OCI-LY7 (cell line): ENCODE measurements at regions not wholly inside any gene's neighbourhood (a gene's known extent, or its start where the extent isn't known, plus 50 kb on each side); places are given as distances from the start of the nearest gene placed in this dataset.

ENCODE experiments used
- BruUV-seq: library from RNA; stranded (reverse); fragments of 400-500 nt; replicated peaks from 2 replicates; lab custom pipeline; 2021; lab: Mats Ljungman, UMichigan
- CTCF ChIA-PET: fragments of 300-600 bp; sonication (Branson Sonifier 250); formaldehyde crosslinking; loops from one replicate; lab custom pipeline; 2022; ENCODE audit warnings: antibody characterized with exemption; ENCODE audit not compliant: unreplicated experiment; lab: Charles Lee
- POLR2A ChIA-PET: fragments of 300-600 bp; sonication (Branson Sonifier 250); formaldehyde crosslinking; loops from one replicate; lab custom pipeline; 2022; ENCODE audit warnings: antibody characterized with exemption; lab: Charles Lee
- DNase-seq: peaks from one replicate; pipeline ENCODE4 v3.0.0-alpha.2; 2015; ENCODE audit warnings: low spot score
- H2AFZ ChIP-seq: fragments of 200-600 bp; sonication (generic), shearing (Covaris generic); 2 replicates; pipeline ENCODE4 v1.6.1; 2014; ENCODE audit warnings: mild to moderate bottlenecking, antibody characterized with exemption, low read length, moderate library complexity
- H3K27ac ChIP-seq: fragments of 200-600 bp; sonication (generic); 2 replicates; pipeline ENCODE4 v1.5.1; 2014; ENCODE audit warnings: mixed run types, low read depth, mild to moderate bottlenecking, moderate library complexity, low read length, inconsistent platforms; ENCODE audit not compliant: poor library complexity, severe bottlenecking
- H3K36me3 ChIP-seq: fragments of 200-600 bp; sonication (generic); 2 replicates; pipeline ENCODE4 v1.6.1; 2014; ENCODE audit warnings: mild to moderate bottlenecking, antibody characterized with exemption, low read length, moderate library complexity, mixed read lengths; ENCODE audit not compliant: insufficient read depth
- H3K4me1 ChIP-seq: fragments of 200-600 bp; sonication (generic); 2 replicates; pipeline ENCODE4 v1.5.1; 2014; ENCODE audit warnings: mild to moderate bottlenecking, low read length; ENCODE audit not compliant: insufficient read depth, poor library complexity, severe bottlenecking
- H3K4me2 ChIP-seq: fragments of 200-600 bp; sonication (generic); 2 replicates; pipeline ENCODE4 v1.6.1; 2014; ENCODE audit warnings: mild to moderate bottlenecking, low read length
- H3K4me3 ChIP-seq: fragments of 200-600 bp; sonication (generic); 2 replicates; pipeline ENCODE4 v1.5.1; 2014; ENCODE audit warnings: mild to moderate bottlenecking, low read depth, low read length; ENCODE audit not compliant: poor library complexity, severe bottlenecking
- H3K79me2 ChIP-seq: fragments of 200-600 bp; sonication (generic); 2 replicates; pipeline ENCODE4 v1.6.1; 2016; ENCODE audit warnings: low read depth, mild to moderate bottlenecking, low read length, moderate library complexity, mixed read lengths; ENCODE audit not compliant: insufficient read depth
- H3K9me2 ChIP-seq: fragments of 200-600 bp; sonication (generic); 2 replicates; pipeline ENCODE4 v1.6.1; 2016; ENCODE audit warnings: mild to moderate bottlenecking, low read length, mixed read lengths; ENCODE audit not compliant: insufficient read depth
- H3K9me3 ChIP-seq: fragments of 200-600 bp; sonication (generic); 2 replicates; pipeline ENCODE4 v1.6.1; 2014; ENCODE audit warnings: mild to moderate bottlenecking, mixed run types, low read length, mixed read lengths
- H4K20me1 ChIP-seq: fragments of 200-600 bp; sonication (generic); 2 replicates; pipeline ENCODE4 v1.6.1; 2014; ENCODE audit warnings: mild to moderate bottlenecking, antibody characterized with exemption, low read length, moderate library complexity, mixed read lengths; ENCODE audit not compliant: insufficient read depth
- EZH2phosphoT487 ChIP-seq: fragments of 200-600 bp; sonication (generic); IDR thresholded peaks from 2 replicates; pipeline ENCODE4 v1.6.1; 2018; ENCODE audit warnings: low read depth, borderline replicate concordance, mild to moderate bottlenecking, mixed run types, antibody characterized with exemption, low read length, moderate library complexity, mixed read lengths
- intact Hi-C: fragments of 100-400 bp; cut with micrococcal nuclease; formaldehyde crosslinking; loops from one replicate; pipeline ENCODE4 v1.10.0; 2022; ENCODE audit not compliant: unreplicated experiment
- TF ChIP-seq, protein P1 (sequence below): fragments of 200-600 bp; sonication (generic); conservative IDR thresholded peaks from 2 replicates; pipeline ENCODE4 v1.5.1; 2014; ENCODE audit warnings: mild to moderate bottlenecking, antibody characterized with exemption, low read length, moderate library complexity, mixed read lengths

GRCh38 chr10:31591569-31591968 lies 272.6 kb downstream of the ZEB1 start:
- H3K79me2 ChIP-seq = no peaks in the 10 kb centered on the region
- CTCF ChIA-PET = no interaction called here
- H4K20me1 ChIP-seq = no peaks in the 10 kb centered on the region
- no peak overlapping the region for H2AFZ ChIP-seq
- H3K9me2 ChIP-seq = no peaks in the 10 kb centered on the region
- no peaks in the 10 kb centered on the region for H3K4me1 ChIP-seq
- POLR2A ChIA-PET = interaction anchor here (0.7 kb wide), 2 partner anchors 18 to 368 kb away, joined by 3 to 5 read pairs; no protein-coding TSS in a partner anchor
- intact Hi-C loops = no loop called here
- no peak overlapping the region for H3K4me2 ChIP-seq
- H3K36me3 ChIP-seq = no peaks in the 10 kb centered on the region
- no TSS peak for BruUV-seq
- no peaks in the 10 kb centered on the region for H3K9me3 ChIP-seq
- H3K4me3 ChIP-seq = no peak overlapping the region
- no peak for TF ChIP-seq EZH2phosphoT487
- TF ChIP-seq, protein P1, sequence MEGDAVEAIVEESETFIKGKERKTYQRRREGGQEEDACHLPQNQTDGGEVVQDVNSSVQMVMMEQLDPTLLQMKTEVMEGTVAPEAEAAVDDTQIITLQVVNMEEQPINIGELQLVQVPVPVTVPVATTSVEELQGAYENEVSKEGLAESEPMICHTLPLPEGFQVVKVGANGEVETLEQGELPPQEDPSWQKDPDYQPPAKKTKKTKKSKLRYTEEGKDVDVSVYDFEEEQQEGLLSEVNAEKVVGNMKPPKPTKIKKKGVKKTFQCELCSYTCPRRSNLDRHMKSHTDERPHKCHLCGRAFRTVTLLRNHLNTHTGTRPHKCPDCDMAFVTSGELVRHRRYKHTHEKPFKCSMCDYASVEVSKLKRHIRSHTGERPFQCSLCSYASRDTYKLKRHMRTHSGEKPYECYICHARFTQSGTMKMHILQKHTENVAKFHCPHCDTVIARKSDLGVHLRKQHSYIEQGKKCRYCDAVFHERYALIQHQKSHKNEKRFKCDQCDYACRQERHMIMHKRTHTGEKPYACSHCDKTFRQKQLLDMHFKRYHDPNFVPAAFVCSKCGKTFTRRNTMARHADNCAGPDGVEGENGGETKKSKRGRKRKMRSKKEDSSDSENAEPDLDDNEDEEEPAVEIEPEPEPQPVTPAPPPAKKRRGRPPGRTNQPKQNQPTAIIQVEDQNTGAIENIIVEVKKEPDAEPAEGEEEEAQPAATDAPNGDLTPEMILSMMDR = no peak
- DNase-seq = no peak
- no peak overlapping the region for H3K27ac ChIP-seq

GRCh38 chr10:31590023-31590800 lies 271.2 kb downstream of the ZEB1 start:
- H3K9me3 ChIP-seq = no peaks in the 10 kb centered on the region
- no peak overlapping the region for H3K4me3 ChIP-seq
- no peak overlapping the region for H2AFZ ChIP-seq
- ChIA-PET CTCF (no interaction called here), POLR2A (interaction anchor here (0.6 kb wide), 1 partner anchor 18 kb away, joined by 3 read pairs; no protein-coding TSS in a partner anchor)
- TF ChIP-seq, protein P1 = no peak
- no peak for TF ChIP-seq EZH2phosphoT487
- H4K20me1 ChIP-seq = no peaks in the 10 kb centered on the region
- intact Hi-C loops = no loop called here
- no peak for DNase-seq
- H3K4me2 ChIP-seq = no peak overlapping the region
- no peaks in the 10 kb centered on the region for H3K36me3 ChIP-seq
- no TSS peak for BruUV-seq
- H3K27ac ChIP-seq = no peak overlapping the region
- no peaks in the 10 kb centered on the region for H3K4me1 ChIP-seq
- no peaks in the 10 kb centered on the region for H3K9me2 ChIP-seq
- H3K79me2 ChIP-seq = no peaks in the 10 kb centered on the region

GRCh38 chr10:31587691-31588090 lies 268.7 kb downstream of the ZEB1 start:
- ChIA-PET POLR2A (no interaction called here), CTCF (no interaction called here)
- no peaks in the 10 kb centered on the region for H3K79me2 ChIP-seq
- H3K4me3 ChIP-seq = no peak overlapping the region
- no peaks in the 10 kb centered on the region for H4K20me1 ChIP-seq
- H3K9me2 ChIP-seq = no peaks in the 10 kb centered on the region
- H3K4me1 ChIP-seq = no peaks in the 10 kb centered on the region
- no peak for DNase-seq
- TF ChIP-seq EZH2phosphoT487 = no peak
- TF ChIP-seq, protein P1 = no peak
- H3K9me3 ChIP-seq = no peaks in the 10 kb centered on the region
- intact Hi-C loops = no loop called here
- no peaks in the 10 kb centered on the region for H3K36me3 ChIP-seq
- H3K27ac ChIP-seq = no peak overlapping the region
- no TSS peak for BruUV-seq
- H3K4me2 ChIP-seq = no peak overlapping the region
- no peak overlapping the region for H2AFZ ChIP-seq
